ENCODE measurements at regions not wholly inside any gene's neighbourhood (a gene's known extent, or its start where the extent isn't known, plus 50 kb on each side); places are given as distances from the start of the nearest gene placed in this dataset.

DNA sequence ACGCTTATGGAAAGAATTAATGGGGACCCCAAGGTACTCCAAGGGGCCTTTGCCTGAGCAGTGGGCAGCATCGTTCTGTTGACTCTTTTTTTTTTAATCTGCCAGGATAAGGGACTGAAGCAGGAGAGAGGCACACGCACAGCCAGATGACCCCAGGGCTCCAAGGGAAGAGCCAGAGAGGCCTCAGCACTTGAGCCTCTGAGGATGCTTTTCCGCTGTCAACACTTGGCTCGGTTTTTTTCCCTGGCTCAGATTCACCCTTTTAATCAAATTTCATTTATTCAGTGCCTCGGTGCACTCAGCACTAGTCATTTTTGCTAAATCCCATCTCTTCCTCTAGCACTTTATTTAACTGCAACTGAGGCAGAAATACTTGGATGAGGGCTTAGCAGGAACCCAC is 226.3 kb downstream of the FGF9 start:
- TF ChIP-seq, protein P1, sequence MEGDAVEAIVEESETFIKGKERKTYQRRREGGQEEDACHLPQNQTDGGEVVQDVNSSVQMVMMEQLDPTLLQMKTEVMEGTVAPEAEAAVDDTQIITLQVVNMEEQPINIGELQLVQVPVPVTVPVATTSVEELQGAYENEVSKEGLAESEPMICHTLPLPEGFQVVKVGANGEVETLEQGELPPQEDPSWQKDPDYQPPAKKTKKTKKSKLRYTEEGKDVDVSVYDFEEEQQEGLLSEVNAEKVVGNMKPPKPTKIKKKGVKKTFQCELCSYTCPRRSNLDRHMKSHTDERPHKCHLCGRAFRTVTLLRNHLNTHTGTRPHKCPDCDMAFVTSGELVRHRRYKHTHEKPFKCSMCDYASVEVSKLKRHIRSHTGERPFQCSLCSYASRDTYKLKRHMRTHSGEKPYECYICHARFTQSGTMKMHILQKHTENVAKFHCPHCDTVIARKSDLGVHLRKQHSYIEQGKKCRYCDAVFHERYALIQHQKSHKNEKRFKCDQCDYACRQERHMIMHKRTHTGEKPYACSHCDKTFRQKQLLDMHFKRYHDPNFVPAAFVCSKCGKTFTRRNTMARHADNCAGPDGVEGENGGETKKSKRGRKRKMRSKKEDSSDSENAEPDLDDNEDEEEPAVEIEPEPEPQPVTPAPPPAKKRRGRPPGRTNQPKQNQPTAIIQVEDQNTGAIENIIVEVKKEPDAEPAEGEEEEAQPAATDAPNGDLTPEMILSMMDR (IDR thresholded peaks at IDR 0.05) = no peak
- TF ChIP-seq TCF7L2 (IDR thresholded peaks at IDR 0.05; ENCODE audit: low read depth, low read length) = no peak
- TF ChIP-seq, protein P2, sequence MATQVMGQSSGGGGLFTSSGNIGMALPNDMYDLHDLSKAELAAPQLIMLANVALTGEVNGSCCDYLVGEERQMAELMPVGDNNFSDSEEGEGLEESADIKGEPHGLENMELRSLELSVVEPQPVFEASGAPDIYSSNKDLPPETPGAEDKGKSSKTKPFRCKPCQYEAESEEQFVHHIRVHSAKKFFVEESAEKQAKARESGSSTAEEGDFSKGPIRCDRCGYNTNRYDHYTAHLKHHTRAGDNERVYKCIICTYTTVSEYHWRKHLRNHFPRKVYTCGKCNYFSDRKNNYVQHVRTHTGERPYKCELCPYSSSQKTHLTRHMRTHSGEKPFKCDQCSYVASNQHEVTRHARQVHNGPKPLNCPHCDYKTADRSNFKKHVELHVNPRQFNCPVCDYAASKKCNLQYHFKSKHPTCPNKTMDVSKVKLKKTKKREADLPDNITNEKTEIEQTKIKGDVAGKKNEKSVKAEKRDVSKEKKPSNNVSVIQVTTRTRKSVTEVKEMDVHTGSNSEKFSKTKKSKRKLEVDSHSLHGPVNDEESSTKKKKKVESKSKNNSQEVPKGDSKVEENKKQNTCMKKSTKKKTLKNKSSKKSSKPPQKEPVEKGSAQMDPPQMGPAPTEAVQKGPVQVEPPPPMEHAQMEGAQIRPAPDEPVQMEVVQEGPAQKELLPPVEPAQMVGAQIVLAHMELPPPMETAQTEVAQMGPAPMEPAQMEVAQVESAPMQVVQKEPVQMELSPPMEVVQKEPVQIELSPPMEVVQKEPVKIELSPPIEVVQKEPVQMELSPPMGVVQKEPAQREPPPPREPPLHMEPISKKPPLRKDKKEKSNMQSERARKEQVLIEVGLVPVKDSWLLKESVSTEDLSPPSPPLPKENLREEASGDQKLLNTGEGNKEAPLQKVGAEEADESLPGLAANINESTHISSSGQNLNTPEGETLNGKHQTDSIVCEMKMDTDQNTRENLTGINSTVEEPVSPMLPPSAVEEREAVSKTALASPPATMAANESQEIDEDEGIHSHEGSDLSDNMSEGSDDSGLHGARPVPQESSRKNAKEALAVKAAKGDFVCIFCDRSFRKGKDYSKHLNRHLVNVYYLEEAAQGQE (IDR thresholded peaks at IDR 0.05; ENCODE audit: insufficient read depth in 1 of 2, low read depth in 2 of 2, low read length in 1 of 2) = no peak
- TF ChIP-seq POLR2AphosphoS5 (IDR thresholded peaks at IDR 0.05; ENCODE audit: low read depth, low read length) = no peak
- TF ChIP-seq SIN3A (IDR thresholded peaks at IDR 0.05; ENCODE audit: borderline replicate concordance, insufficient read depth, low read depth, low read length) = no peak
